HCT116 (cell line): ENCODE measurements at regions not wholly inside any gene's neighbourhood (a gene's known extent, or its start where the extent isn't known, plus 50 kb on each side); places are given as distances from the start of the nearest gene placed in this dataset.

Source experiments
- ATAC-seq: fragments of 200-7000 bp; cut with Tn5 transposase; 2 replicates; pipeline ENCODE4 v1.9.1; 2020; ENCODE audit warnings: mild to moderate bottlenecking, moderate library complexity
- BruUV-seq: library from RNA; stranded (reverse); fragments of 400-500 nt; replicated peaks from 2 replicates; lab custom pipeline; 2021; lab: Mats Ljungman, UMichigan
- CTCF ChIA-PET: fragments of 300-600 bp; sonication (Branson Sonifier 250); formaldehyde crosslinking; loops from one replicate; lab custom pipeline; 2021; ENCODE audit warnings: antibody characterized with exemption; lab: Charles Lee
- POLR2A ChIA-PET: fragments of 300-600, 350-600 bp; sonication (Branson Sonifier 250); formaldehyde crosslinking; loops from one replicate; lab custom pipeline; 2021; ENCODE audit warnings: antibody characterized with exemption; lab: Charles Lee
- RAD21 ChIA-PET, 2 experiments: fragments of 300-600 bp; sonication (Branson Sonifier 250); formaldehyde crosslinking; loops; one replicate each; lab custom pipeline; 2023; ENCODE audit warnings: low total read pairs in 2 of 2; ENCODE audit not compliant: uncharacterized antibody in 2 of 2, unreplicated experiment in 2 of 2, low non-redundant PET in 1 of 2; lab: Charles Lee
- DNase-seq: peaks from one replicate; pipeline ENCODE4 v3.0.0-alpha.2; 2010; ENCODE audit warnings: low read depth, low spot score
- H2AFZ ChIP-seq: fragments of 200-600 bp; shearing (Covaris generic), sonication (generic); 2 replicates; pipeline ENCODE4 v1.6.1; 2017; ENCODE audit warnings: low read depth, mixed run types, mixed read lengths, antibody characterized with exemption, low read length; ENCODE audit not compliant: poor library complexity, severe bottlenecking
- H3K27ac ChIP-seq: 2 replicates; pipeline ENCODE4 v1.5.1; 2012; ENCODE audit warnings: low read depth, low read length
- H3K27me3 ChIP-seq: fragments of 200-600 bp; sonication (generic); 2 replicates; pipeline ENCODE4 v1.6.1; 2016; ENCODE audit warnings: mixed run types, low read length, mixed read lengths; ENCODE audit not compliant: insufficient read depth
- H3K36me3 ChIP-seq, 2 experiments: fragments of 200-500 bp in 1 of 2; fragments of 200-600 bp in 1 of 2; sonication (Bioruptor generic) in 1 of 2; sonication (generic) in 1 of 2; 2 replicates each; pipeline versions ENCODE4 v1.5.1 to v1.6.1; 2014 to 2016; ENCODE audit warnings: low read length in 2 of 2, inconsistent platforms in 1 of 2, mixed read lengths in 1 of 2, mixed run types in 1 of 2; ENCODE audit not compliant: insufficient read depth in 2 of 2, control insufficient read depth in 1 of 2
- H3K4me1 ChIP-seq, 2 experiments: fragments of 200-600 bp in 1 of 2; sonication (generic) in 1 of 2; 2 replicates each; pipeline versions ENCODE4 v1.5.1 to v1.6.1; 2012 to 2017; ENCODE audit warnings: low read length in 2 of 2, inconsistent platforms in 1 of 2, mild to moderate bottlenecking in 1 of 2, mixed read lengths in 1 of 2, mixed run types in 1 of 2, moderate library complexity in 1 of 2; ENCODE audit not compliant: insufficient read depth in 2 of 2, control insufficient read depth in 1 of 2
- H3K4me2 ChIP-seq: fragments of 200-600 bp; sonication (generic); 2 replicates; pipeline ENCODE4 v1.6.1; 2017; ENCODE audit warnings: mixed run types, low read length, mixed read lengths
- H3K4me3 ChIP-seq, 2 experiments: fragments of 200-600 bp in 1 of 2; sonication (generic) in 1 of 2; replicated peaks in 1 of 2; 2 replicates each; pipeline ENCODE4 v1.5.1; 2011 to 2016; ENCODE audit warnings: low read length in 2 of 2, control low read depth in 1 of 2, low read depth in 1 of 2, mild to moderate bottlenecking in 1 of 2, mixed read lengths in 1 of 2, mixed run types in 1 of 2
- H3K79me2 ChIP-seq: fragments of 200-600 bp; sonication (generic); 2 replicates; pipeline ENCODE4 v1.6.1; 2017; ENCODE audit warnings: mild to moderate bottlenecking, mixed run types, low read length, moderate library complexity, mixed read lengths; ENCODE audit not compliant: insufficient read depth
- H3K9ac ChIP-seq: fragments of 200-600 bp; sonication (generic); 2 replicates; pipeline ENCODE4 v1.6.1; 2016; ENCODE audit warnings: low read length, mixed read lengths
- H3K9me2 ChIP-seq: fragments of 200-600 bp; sonication (generic), shearing (Covaris generic); 2 replicates; pipeline ENCODE4 v1.6.1; 2017; ENCODE audit warnings: mixed run types, mild to moderate bottlenecking, moderate library complexity; ENCODE audit not compliant: insufficient read depth
- H3K9me3 ChIP-seq, 2 experiments: fragments of 200-500 bp in 1 of 2; fragments of 200-600 bp in 1 of 2; sonication (Bioruptor generic) in 1 of 2; sonication (generic) in 1 of 2; 2 replicates each; pipeline ENCODE4 v1.6.1; 2014 to 2017; ENCODE audit warnings: low read length in 2 of 2, mixed read lengths in 2 of 2, inconsistent platforms in 1 of 2, low read depth in 1 of 2, mild to moderate bottlenecking in 1 of 2, mixed run types in 1 of 2, moderate library complexity in 1 of 2; ENCODE audit not compliant: control insufficient read depth in 1 of 2, insufficient read depth in 1 of 2
- H4K20me1 ChIP-seq: fragments of 200-600 bp; sonication (generic), shearing (Covaris generic); 2 replicates; pipeline ENCODE4 v1.6.1; 2017; ENCODE audit warnings: mixed run types, mild to moderate bottlenecking, moderate library complexity; ENCODE audit not compliant: insufficient read depth
- CBX3 ChIP-seq: IDR thresholded peaks from 2 replicates; pipeline ENCODE4 v1.6.1; 2012; ENCODE audit warnings: low read depth
- CEBPB ChIP-seq: IDR thresholded peaks from 2 replicates; pipeline ENCODE4 v1.6.1; 2012; ENCODE audit warnings: low read depth
- ELF1 ChIP-seq: IDR thresholded peaks from 2 replicates; pipeline ENCODE4 v1.6.1; 2012; ENCODE audit warnings: low read depth, borderline replicate concordance
- EZH2phosphoT487 ChIP-seq: fragments of 200-600 bp; IDR thresholded peaks from 2 replicates; pipeline ENCODE4 v1.6.1; 2018; ENCODE audit warnings: antibody characterized with exemption, borderline replicate concordance
- FOSL1 ChIP-seq: IDR thresholded peaks from 2 replicates; pipeline ENCODE4 v1.6.1; 2012; ENCODE audit warnings: low read depth
- JUND ChIP-seq: IDR thresholded peaks from 2 replicates; pipeline ENCODE4 v1.6.1; 2012
- POLR2A ChIP-seq: IDR thresholded peaks from 2 replicates; pipeline ENCODE4 v1.7.0; 2011; ENCODE audit warnings: borderline replicate concordance; ENCODE audit not compliant: insufficient read depth, insufficient read length; ENCODE audit errors: extremely low read depth
- POLR2AphosphoS5 ChIP-seq: IDR thresholded peaks from 2 replicates; pipeline ENCODE4 v1.6.1; 2011; ENCODE audit warnings: mild to moderate bottlenecking, low read depth, low read length, moderate library complexity
- SIN3A ChIP-seq: IDR thresholded peaks from 2 replicates; pipeline ENCODE4 v1.6.1; 2012; ENCODE audit warnings: low read depth
- SP1 ChIP-seq: IDR thresholded peaks from 2 replicates; pipeline ENCODE4 v1.6.1; 2012; ENCODE audit warnings: low read depth
- SRF ChIP-seq: IDR thresholded peaks from 2 replicates; pipeline ENCODE4 v1.6.1; 2012; ENCODE audit warnings: low read depth
- YY1 ChIP-seq: IDR thresholded peaks from 2 replicates; pipeline ENCODE4 v1.6.1; 2011; ENCODE audit warnings: low read length, low read depth, moderate library complexity, mild to moderate bottlenecking; ENCODE audit not compliant: insufficient replicate concordance; ENCODE audit errors: extremely low read depth
- intact Hi-C: fragments of 100-400 bp; cut with micrococcal nuclease; formaldehyde crosslinking; loops from 2 replicates; pipeline ENCODE4 v1.10.0; 2022
- TF ChIP-seq, protein P1 (sequence below): IDR thresholded peaks from 2 replicates; pipeline ENCODE4 v1.6.1; 2012
- TF ChIP-seq, protein P2 (sequence below): IDR thresholded peaks from 2 replicates; pipeline ENCODE4 v1.6.1; 2012

GRCh38 chr12:14066021-14066420, 84.6 kb upstream of the GRIN2B start:
- no TSS peak for BruUV-seq
- no peak overlapping the region for H3K4me3 ChIP-seq
- intact Hi-C loops, result no loop called here
- peak; percentile 95 for ATAC-seq
- H2AFZ ChIP-seq, result peak overlapping the region; percentile 29
- CTCF ChIA-PET, result no interaction called here
- no peak overlapping the region for H3K9ac ChIP-seq
- H3K27ac ChIP-seq, result no peak overlapping the region
- peak overlapping the region; percentile 43 for H3K4me2 ChIP-seq
- H3K4me1 ChIP-seq, result peaks cover 3 to 13% of the 10 kb centered on the region in 2 experiments; a peak in 3 of 4 replicates
- H4K20me1 ChIP-seq, result no peaks in the 10 kb centered on the region
- no peaks in the 10 kb centered on the region for H3K27me3 ChIP-seq
- RAD21 ChIA-PET, result no interaction called here
- H3K36me3 ChIP-seq, result no peaks in the 10 kb centered on the region
- no peaks in the 10 kb centered on the region for H3K9me2 ChIP-seq
- H3K79me2 ChIP-seq, result no peaks in the 10 kb centered on the region
- POLR2A ChIA-PET, result no interaction called here
- H3K9me3 ChIP-seq, result no peaks in the 10 kb centered on the region
- peak; percentile 45 for DNase-seq
- TF ChIP-seq SP1 (peak; percentile 69), EZH2phosphoT487 (no peak), JUND (peak; percentile 77), CEBPB (peak; percentile 45; the same call in 1 of the 2 replicates), FOSL1 (peak; percentile 72), CBX3 (peak; percentile 54; the same call in 1 of the 2 replicates)
- TF ChIP-seq, protein P1, sequence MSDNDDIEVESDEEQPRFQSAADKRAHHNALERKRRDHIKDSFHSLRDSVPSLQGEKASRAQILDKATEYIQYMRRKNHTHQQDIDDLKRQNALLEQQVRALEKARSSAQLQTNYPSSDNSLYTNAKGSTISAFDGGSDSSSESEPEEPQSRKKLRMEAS, result peak; percentile 23; the same call in 1 of the 2 replicates
- TF ChIP-seq, protein P2, sequence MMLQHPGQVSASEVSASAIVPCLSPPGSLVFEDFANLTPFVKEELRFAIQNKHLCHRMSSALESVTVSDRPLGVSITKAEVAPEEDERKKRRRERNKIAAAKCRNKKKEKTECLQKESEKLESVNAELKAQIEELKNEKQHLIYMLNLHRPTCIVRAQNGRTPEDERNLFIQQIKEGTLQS, result no peak
- TF ChIP-seq, all 23 proteins: peak for 6

DNA sequence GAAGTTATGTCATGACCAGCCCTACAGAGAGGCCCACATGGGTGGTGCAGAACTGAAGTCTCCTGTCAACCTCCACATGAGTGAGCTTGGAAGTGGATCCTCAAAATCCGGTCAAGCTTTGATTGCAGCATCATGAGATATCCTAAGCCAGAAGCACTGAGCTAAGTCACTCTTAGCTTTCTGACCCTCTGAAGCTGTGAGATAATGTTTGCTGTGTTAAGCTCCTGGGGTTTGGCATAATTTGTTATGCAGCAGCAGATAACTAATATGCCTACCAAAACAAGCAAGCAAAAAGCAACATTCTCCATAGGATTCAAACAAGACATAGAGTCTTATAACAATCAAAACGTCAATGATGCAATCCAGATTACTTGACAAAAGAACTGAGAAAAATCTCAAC, 87.6 kb upstream of the GRIN2B start:
- no peaks in the 10 kb centered on the region for H3K79me2 ChIP-seq
- H3K9me2 ChIP-seq, result no peaks in the 10 kb centered on the region
- no peaks in the 10 kb centered on the region for H4K20me1 ChIP-seq
- TF ChIP-seq POLR2A, result no peak
- TF ChIP-seq ELF1, result no peak
- no peak for TF ChIP-seq SP1
- no peak for TF ChIP-seq SIN3A
- no peak for TF ChIP-seq YY1
- no peak for TF ChIP-seq FOSL1
- no peak for TF ChIP-seq POLR2AphosphoS5
- no peak for TF ChIP-seq SRF
- TF ChIP-seq, protein P2, result no peak
- H3K4me3 ChIP-seq, result no peak overlapping the region
- no peak for DNase-seq
- H3K4me1 ChIP-seq, result peaks cover 3 to 13% of the 10 kb centered on the region in 2 experiments; a peak in 3 of 4 replicates
- H3K27ac ChIP-seq, result no peak overlapping the region
- ChIA-PET POLR2A (no interaction called here), CTCF (no interaction called here), RAD21 (no interaction called here)
- no peaks in the 10 kb centered on the region for H3K36me3 ChIP-seq
- no peaks in the 10 kb centered on the region for H3K27me3 ChIP-seq
- H2AFZ ChIP-seq, result no peak overlapping the region
- H3K9me3 ChIP-seq, result no peaks in the 10 kb centered on the region
- no peak for ATAC-seq
- intact Hi-C loops, result no loop called here
- BruUV-seq, result no TSS peak
- no peak overlapping the region for H3K4me2 ChIP-seq
- H3K9ac ChIP-seq, result no peak overlapping the region
